GM23338 (cell line): ENCODE measurements at regions not wholly inside any gene's neighbourhood (a gene's known extent, or its start where the extent isn't known, plus 50 kb on each side); places are given as distances from the start of the nearest gene placed in this dataset.
A peak's percentile ranks its signal among the peaks of the same experiment; 100 is the strongest.

Experiments
- ATAC-seq: fragments of 200-7000 bp; cut with Tn5 transposase; 3 replicates; pipeline ENCODE4 v1.9.1; 2020
- DNase-seq: peaks from one replicate; pipeline ENCODE4 v3.0.0-alpha.2; 2015; ENCODE audit warnings: low spot score
- H2AFZ ChIP-seq: fragments of 200-600 bp; sonication (generic); 2 replicates; pipeline ENCODE4 v1.8.0; 2016; ENCODE audit warnings: antibody characterized with exemption, mild to moderate bottlenecking, moderate library complexity
- H3F3A ChIP-seq: fragments of 200-600 bp; sonication (generic); replicated peaks from 2 replicates; pipeline ENCODE4 v1.8.0; 2017; ENCODE audit warnings: antibody characterized with exemption, mixed run types, low read depth
- H3K27ac ChIP-seq: fragments of 200-600 bp; sonication (generic); 2 replicates; pipeline ENCODE4 v1.6.1; 2016; ENCODE audit warnings: low read depth
- H3K27me3 ChIP-seq: fragments of 200-600 bp; sonication (generic); 2 replicates; pipeline ENCODE4 v1.8.0; 2016; ENCODE audit warnings: mild to moderate bottlenecking, mixed run types, moderate library complexity; ENCODE audit not compliant: insufficient read depth
- H3K36me3 ChIP-seq: fragments of 200-600 bp; sonication (generic); 2 replicates; pipeline ENCODE4 v1.8.0; 2016; ENCODE audit warnings: mild to moderate bottlenecking; ENCODE audit not compliant: insufficient read depth
- H3K4me1 ChIP-seq: fragments of 200-600 bp; sonication (generic); 2 replicates; pipeline ENCODE4 v1.8.0; 2016; ENCODE audit warnings: mild to moderate bottlenecking, moderate library complexity; ENCODE audit not compliant: insufficient read depth
- H3K4me2 ChIP-seq: fragments of 200-600 bp; sonication (generic); 2 replicates; pipeline ENCODE4 v1.7.1; 2017; ENCODE audit warnings: mixed run types
- H3K4me3 ChIP-seq: fragments of 200-600 bp; sonication (generic); 2 replicates; pipeline ENCODE4 v1.6.1; 2016; ENCODE audit warnings: mixed run types
- H3K79me2 ChIP-seq: fragments of 200-600 bp; sonication (generic); replicated peaks from 2 replicates; pipeline ENCODE4 v1.8.0; 2017; ENCODE audit warnings: mild to moderate bottlenecking; ENCODE audit not compliant: insufficient read depth
- H3K9me2 ChIP-seq: fragments of 200-600 bp; sonication (generic); 2 replicates; pipeline ENCODE4 v1.8.0; 2017; ENCODE audit not compliant: insufficient read depth
- H4K20me1 ChIP-seq: fragments of 200-600 bp; sonication (generic); replicated peaks from 2 replicates; pipeline ENCODE4 v1.8.0; 2017; ENCODE audit warnings: mild to moderate bottlenecking; ENCODE audit not compliant: insufficient read depth
- H3K27ac Mint-ChIP-seq: 2 replicates; pipeline ENCODE4 v1.8.0; 2020; ENCODE audit warnings: inconsistent platforms, mild to moderate bottlenecking, moderate library complexity, mixed read lengths
- H3K27me3 Mint-ChIP-seq: 3 replicates; pipeline ENCODE4 v1.8.0; 2022; ENCODE audit warnings: low read depth, mild to moderate bottlenecking, moderate library complexity, mixed read lengths, inconsistent platforms; ENCODE audit not compliant: insufficient read depth, poor library complexity
- H3K36me3 Mint-ChIP-seq: 3 replicates; pipeline ENCODE4 v1.8.0; 2021; ENCODE audit warnings: low read depth, mild to moderate bottlenecking, inconsistent platforms, moderate library complexity, mixed read lengths
- H3K4me1 Mint-ChIP-seq: 3 replicates; pipeline ENCODE4 v1.8.0; 2020; ENCODE audit warnings: mild to moderate bottlenecking, inconsistent platforms, mixed read lengths
- H3K4me3 Mint-ChIP-seq: 3 replicates; pipeline ENCODE4 v1.8.0; 2021; ENCODE audit warnings: moderate library complexity, mild to moderate bottlenecking, inconsistent platforms, mixed read lengths
- H3K9me3 Mint-ChIP-seq: 3 replicates; pipeline ENCODE4 v1.8.0; 2020; ENCODE audit warnings: moderate library complexity, mild to moderate bottlenecking, inconsistent platforms, mixed read lengths
- CREB1 ChIP-seq: fragments of 250-450 bp; sonication (Bioruptor Pico); IDR thresholded peaks from 2 replicates; pipeline ENCODE4 v1.5.0; 2020; ENCODE audit warnings: low read depth, mild to moderate bottlenecking, moderate library complexity
- EZH2 ChIP-seq: fragments of 200-600 bp; sonication (generic); IDR thresholded peaks from one replicate; pipeline ENCODE4 v1.8.0; 2017; ENCODE audit warnings: antibody characterized with exemption, mild to moderate bottlenecking, low read depth; ENCODE audit not compliant: unreplicated experiment
- EZH2phosphoT487 ChIP-seq: fragments of 200-600 bp; sonication (generic); IDR thresholded peaks from one replicate; pipeline ENCODE4 v1.8.1; 2018; ENCODE audit warnings: antibody characterized with exemption; ENCODE audit not compliant: unreplicated experiment
- JUNB ChIP-seq: IDR thresholded peaks from one replicate; pipeline ENCODE4 v1.6.1; 2016; ENCODE audit warnings: antibody characterized with exemption; ENCODE audit not compliant: unreplicated experiment
- NANOG ChIP-seq: IDR thresholded peaks from 2 replicates; pipeline ENCODE4 v1.6.1; 2016; ENCODE audit warnings: antibody characterized with exemption, borderline replicate concordance
- POLR2AphosphoS5 ChIP-seq: IDR thresholded peaks from 2 replicates; pipeline ENCODE4 v1.6.1; 2016; ENCODE audit warnings: antibody characterized with exemption, low read depth
- STAT1 ChIP-seq: IDR thresholded peaks from one replicate; pipeline ENCODE4 v1.6.1; 2016; ENCODE audit warnings: antibody characterized with exemption; ENCODE audit not compliant: unreplicated experiment
- ZNF114 ChIP-seq: fragments of 250-450 bp; sonication (Bioruptor Pico); IDR thresholded peaks from 2 replicates; pipeline ENCODE4 v1.5.0; 2020; ENCODE audit warnings: mild to moderate bottlenecking, moderate library complexity
- ZNF331 ChIP-seq: fragments of 250-450 bp; sonication (Bioruptor Pico); IDR thresholded peaks from 2 replicates; pipeline ENCODE4 v1.5.0; 2020; ENCODE audit warnings: low read depth, mild to moderate bottlenecking, moderate library complexity
- TF ChIP-seq, protein P1 (sequence below): IDR thresholded peaks from one replicate; pipeline ENCODE4 v1.6.1; 2018; ENCODE audit warnings: antibody characterized with exemption; ENCODE audit not compliant: unreplicated experiment
- TF ChIP-seq, protein P2 (sequence below), 2 experiments: fragments of 200-600 bp in 1 of 2; sonication (generic) in 1 of 2; conservative IDR thresholded peaks; 2 replicates each; pipeline versions ENCODE4 v1.5.1 to v1.6.1; 2016 to 2017; ENCODE audit warnings: antibody characterized with exemption in 2 of 2, low read depth in 2 of 2, mild to moderate bottlenecking in 2 of 2, moderate library complexity in 1 of 2
- TF ChIP-seq, protein P3 (sequence below): IDR thresholded peaks from 2 replicates; pipeline ENCODE4 v1.6.1; 2016; ENCODE audit warnings: antibody characterized with exemption
- TF ChIP-seq, protein P4 (sequence below): fragments of 250-450 bp; sonication (Bioruptor Pico); IDR thresholded peaks from 2 replicates; pipeline ENCODE4 v1.5.0; 2020; ENCODE audit warnings: mild to moderate bottlenecking, moderate library complexity

DNA sequence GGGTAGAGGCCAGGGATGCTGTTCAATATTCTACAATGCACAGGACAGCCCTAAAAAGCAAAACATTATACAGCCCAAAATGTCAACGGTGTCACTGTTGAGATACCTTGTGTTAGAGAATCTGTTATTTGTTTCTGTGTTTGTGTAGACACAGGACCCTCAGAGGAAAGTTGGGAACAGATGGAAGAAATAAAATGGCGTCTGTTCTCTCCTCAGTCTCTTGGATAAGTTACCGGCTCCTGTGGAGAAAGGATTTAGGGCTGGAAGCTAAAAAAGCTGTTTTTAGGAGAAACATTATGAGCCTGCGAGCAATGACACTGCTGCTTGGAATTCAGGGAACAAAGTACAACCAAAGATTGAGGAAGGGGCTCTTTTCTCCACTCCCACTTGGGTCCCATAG, 688.6 kb upstream of the ZNF385D start:
- Histone ChIP-seq H4K20me1 (no peaks in the 10 kb centered on the region), H3K9me2 (no peaks in the 10 kb centered on the region), H3K27ac (no peak overlapping the region), H2AFZ (peak overlapping the region; percentile 38; the same call in 1 of the 2 replicates), H3K27me3 (no peaks in the 10 kb centered on the region), H3K79me2 (no peaks in the 10 kb centered on the region), H3K4me1 (no peaks in the 10 kb centered on the region), H3K4me2 (no peak overlapping the region), H3F3A (no peaks in the 10 kb centered on the region), H3K4me3 (no peak overlapping the region), H3K36me3 (no peaks in the 10 kb centered on the region)
- no peak for DNase-seq
- H3K4me1 Mint-ChIP-seq, result no peaks in the 10 kb centered on the region
- no peak overlapping the region for H3K4me3 Mint-ChIP-seq
- peaks cover 3% of the 10 kb centered on the region for H3K27me3 Mint-ChIP-seq
- H3K36me3 Mint-ChIP-seq, result no peaks in the 10 kb centered on the region
- H3K9me3 Mint-ChIP-seq, result no peaks in the 10 kb centered on the region
- TF ChIP-seq, protein P1, sequence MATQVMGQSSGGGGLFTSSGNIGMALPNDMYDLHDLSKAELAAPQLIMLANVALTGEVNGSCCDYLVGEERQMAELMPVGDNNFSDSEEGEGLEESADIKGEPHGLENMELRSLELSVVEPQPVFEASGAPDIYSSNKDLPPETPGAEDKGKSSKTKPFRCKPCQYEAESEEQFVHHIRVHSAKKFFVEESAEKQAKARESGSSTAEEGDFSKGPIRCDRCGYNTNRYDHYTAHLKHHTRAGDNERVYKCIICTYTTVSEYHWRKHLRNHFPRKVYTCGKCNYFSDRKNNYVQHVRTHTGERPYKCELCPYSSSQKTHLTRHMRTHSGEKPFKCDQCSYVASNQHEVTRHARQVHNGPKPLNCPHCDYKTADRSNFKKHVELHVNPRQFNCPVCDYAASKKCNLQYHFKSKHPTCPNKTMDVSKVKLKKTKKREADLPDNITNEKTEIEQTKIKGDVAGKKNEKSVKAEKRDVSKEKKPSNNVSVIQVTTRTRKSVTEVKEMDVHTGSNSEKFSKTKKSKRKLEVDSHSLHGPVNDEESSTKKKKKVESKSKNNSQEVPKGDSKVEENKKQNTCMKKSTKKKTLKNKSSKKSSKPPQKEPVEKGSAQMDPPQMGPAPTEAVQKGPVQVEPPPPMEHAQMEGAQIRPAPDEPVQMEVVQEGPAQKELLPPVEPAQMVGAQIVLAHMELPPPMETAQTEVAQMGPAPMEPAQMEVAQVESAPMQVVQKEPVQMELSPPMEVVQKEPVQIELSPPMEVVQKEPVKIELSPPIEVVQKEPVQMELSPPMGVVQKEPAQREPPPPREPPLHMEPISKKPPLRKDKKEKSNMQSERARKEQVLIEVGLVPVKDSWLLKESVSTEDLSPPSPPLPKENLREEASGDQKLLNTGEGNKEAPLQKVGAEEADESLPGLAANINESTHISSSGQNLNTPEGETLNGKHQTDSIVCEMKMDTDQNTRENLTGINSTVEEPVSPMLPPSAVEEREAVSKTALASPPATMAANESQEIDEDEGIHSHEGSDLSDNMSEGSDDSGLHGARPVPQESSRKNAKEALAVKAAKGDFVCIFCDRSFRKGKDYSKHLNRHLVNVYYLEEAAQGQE, result no peak
- TF ChIP-seq EZH2phosphoT487 (no peak), EZH2 (no peak), CREB1 (CRISPR knock-in tag) (no peak), ZNF331 (CRISPR knock-in tag) (no peak), JUNB (no peak), STAT1 (no peak), NANOG (no peak), POLR2AphosphoS5 (no peak), ZNF114 (CRISPR knock-in tag) (no peak)
- TF ChIP-seq, protein P2, sequence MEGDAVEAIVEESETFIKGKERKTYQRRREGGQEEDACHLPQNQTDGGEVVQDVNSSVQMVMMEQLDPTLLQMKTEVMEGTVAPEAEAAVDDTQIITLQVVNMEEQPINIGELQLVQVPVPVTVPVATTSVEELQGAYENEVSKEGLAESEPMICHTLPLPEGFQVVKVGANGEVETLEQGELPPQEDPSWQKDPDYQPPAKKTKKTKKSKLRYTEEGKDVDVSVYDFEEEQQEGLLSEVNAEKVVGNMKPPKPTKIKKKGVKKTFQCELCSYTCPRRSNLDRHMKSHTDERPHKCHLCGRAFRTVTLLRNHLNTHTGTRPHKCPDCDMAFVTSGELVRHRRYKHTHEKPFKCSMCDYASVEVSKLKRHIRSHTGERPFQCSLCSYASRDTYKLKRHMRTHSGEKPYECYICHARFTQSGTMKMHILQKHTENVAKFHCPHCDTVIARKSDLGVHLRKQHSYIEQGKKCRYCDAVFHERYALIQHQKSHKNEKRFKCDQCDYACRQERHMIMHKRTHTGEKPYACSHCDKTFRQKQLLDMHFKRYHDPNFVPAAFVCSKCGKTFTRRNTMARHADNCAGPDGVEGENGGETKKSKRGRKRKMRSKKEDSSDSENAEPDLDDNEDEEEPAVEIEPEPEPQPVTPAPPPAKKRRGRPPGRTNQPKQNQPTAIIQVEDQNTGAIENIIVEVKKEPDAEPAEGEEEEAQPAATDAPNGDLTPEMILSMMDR (conservative IDR thresholded peaks at IDR 0.05; ENCODE audit: low read depth in 2 of 2), result no peak
- TF ChIP-seq, protein P3, sequence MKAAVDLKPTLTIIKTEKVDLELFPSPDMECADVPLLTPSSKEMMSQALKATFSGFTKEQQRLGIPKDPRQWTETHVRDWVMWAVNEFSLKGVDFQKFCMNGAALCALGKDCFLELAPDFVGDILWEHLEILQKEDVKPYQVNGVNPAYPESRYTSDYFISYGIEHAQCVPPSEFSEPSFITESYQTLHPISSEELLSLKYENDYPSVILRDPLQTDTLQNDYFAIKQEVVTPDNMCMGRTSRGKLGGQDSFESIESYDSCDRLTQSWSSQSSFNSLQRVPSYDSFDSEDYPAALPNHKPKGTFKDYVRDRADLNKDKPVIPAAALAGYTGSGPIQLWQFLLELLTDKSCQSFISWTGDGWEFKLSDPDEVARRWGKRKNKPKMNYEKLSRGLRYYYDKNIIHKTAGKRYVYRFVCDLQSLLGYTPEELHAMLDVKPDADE, result no peak
- TF ChIP-seq, protein P4, sequence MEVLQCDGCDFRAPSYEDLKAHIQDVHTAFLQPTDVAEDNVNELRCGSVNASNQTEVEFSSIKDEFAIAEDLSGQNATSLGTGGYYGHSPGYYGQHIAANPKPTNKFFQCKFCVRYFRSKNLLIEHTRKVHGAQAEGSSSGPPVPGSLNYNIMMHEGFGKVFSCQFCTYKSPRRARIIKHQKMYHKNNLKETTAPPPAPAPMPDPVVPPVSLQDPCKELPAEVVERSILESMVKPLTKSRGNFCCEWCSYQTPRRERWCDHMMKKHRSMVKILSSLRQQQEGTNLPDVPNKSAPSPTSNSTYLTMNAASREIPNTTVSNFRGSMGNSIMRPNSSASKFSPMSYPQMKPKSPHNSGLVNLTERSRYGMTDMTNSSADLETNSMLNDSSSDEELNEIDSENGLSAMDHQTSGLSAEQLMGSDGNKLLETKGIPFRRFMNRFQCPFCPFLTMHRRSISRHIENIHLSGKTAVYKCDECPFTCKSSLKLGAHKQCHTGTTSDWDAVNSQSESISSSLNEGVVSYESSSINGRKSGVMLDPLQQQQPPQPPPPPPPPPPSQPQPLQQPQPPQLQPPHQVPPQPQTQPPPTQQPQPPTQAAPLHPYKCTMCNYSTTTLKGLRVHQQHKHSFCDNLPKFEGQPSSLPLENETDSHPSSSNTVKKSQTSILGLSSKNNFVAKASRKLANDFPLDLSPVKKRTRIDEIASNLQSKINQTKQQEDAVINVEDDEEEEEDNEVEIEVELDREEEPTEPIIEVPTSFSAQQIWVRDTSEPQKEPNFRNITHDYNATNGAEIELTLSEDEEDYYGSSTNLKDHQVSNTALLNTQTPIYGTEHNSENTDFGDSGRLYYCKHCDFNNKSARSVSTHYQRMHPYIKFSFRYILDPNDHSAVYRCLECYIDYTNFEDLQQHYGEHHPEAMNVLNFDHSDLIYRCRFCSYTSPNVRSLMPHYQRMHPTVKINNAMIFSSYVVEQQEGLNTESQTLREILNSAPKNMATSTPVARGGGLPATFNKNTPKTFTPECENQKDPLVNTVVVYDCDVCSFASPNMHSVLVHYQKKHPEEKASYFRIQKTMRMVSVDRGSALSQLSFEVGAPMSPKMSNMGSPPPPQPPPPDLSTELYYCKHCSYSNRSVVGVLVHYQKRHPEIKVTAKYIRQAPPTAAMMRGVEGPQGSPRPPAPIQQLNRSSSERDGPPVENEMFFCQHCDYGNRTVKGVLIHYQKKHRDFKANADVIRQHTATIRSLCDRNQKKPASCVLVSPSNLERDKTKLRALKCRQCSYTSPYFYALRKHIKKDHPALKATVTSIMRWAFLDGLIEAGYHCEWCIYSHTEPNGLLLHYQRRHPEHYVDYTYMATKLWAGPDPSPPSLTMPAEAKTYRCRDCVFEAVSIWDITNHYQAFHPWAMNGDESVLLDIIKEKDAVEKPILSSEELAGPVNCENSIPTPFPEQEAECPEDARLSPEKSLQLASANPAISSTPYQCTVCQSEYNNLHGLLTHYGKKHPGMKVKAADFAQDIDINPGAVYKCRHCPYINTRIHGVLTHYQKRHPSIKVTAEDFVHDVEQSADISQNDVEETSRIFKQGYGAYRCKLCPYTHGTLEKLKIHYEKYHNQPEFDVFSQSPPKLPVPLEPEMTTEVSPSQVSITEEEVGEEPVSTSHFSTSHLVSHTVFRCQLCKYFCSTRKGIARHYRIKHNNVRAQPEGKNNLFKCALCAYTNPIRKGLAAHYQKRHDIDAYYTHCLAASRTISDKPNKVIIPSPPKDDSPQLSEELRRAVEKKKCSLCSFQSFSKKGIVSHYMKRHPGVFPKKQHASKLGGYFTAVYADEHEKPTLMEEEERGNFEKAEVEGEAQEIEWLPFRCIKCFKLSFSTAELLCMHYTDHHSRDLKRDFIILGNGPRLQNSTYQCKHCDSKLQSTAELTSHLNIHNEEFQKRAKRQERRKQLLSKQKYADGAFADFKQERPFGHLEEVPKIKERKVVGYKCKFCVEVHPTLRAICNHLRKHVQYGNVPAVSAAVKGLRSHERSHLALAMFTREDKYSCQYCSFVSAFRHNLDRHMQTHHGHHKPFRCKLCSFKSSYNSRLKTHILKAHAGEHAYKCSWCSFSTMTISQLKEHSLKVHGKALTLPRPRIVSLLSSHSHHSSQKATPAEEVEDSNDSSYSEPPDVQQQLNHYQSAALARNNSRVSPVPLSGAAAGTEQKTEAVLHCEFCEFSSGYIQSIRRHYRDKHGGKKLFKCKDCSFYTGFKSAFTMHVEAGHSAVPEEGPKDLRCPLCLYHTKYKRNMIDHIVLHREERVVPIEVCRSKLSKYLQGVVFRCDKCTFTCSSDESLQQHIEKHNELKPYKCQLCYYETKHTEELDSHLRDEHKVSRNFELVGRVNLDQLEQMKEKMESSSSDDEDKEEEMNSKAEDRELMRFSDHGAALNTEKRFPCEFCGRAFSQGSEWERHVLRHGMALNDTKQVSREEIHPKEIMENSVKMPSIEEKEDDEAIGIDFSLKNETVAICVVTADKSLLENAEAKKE, result no peak
- no peak overlapping the region for H3K27ac Mint-ChIP-seq
- ATAC-seq, result no peak
